ENCODE measurements at regions not wholly inside any gene's neighbourhood (a gene's known extent, or its start where the extent isn't known, plus 50 kb on each side); places are given as distances from the start of the nearest gene placed in this dataset.

GRCh38 chr14:101034986-101035385, 131.5 kb upstream of the RTL1 start:
- no peak overlapping the region for H3K4me2 ChIP-seq (ENCODE audit: insufficient read depth, low read length)
- H3K79me2 ChIP-seq (ENCODE audit: insufficient read depth, low read length) = peaks cover 33% of the 10 kb centered on the region
- peaks cover 71% of the 10 kb centered on the region for H3K36me3 ChIP-seq (ENCODE audit: insufficient read depth, low read length)
- no peaks in the 10 kb centered on the region for H3K9me3 ChIP-seq (ENCODE audit: low read depth, low read length)
- TF ChIP-seq CTCF (IDR thresholded peaks at IDR 0.05; ENCODE audit: extremely low read depth, low read depth, low read length) = no peak
- H4K20me1 ChIP-seq (ENCODE audit: insufficient read depth, low read length) = peaks cover 20% of the 10 kb centered on the region
- no peak overlapping the region for H3K4me3 ChIP-seq (ENCODE audit: insufficient read depth, low read length)
- H2AFZ ChIP-seq (ENCODE audit: low read length) = no peak overlapping the region
- DNase-seq (ENCODE audit: insufficient read length, low spot score, missing footprints) = no peak
- H3K27me3 ChIP-seq (ENCODE audit: insufficient read depth, low read length) = no peaks in the 10 kb centered on the region
- H3K4me1 ChIP-seq (ENCODE audit: insufficient read depth, low read length) = no peaks in the 10 kb centered on the region
- H3K27ac ChIP-seq (ENCODE audit: low read depth, low read length) = no peak overlapping the region

- Histone ChIP-seq H3K4me1 (ENCODE audit: insufficient read depth, low read length) (no peaks in the 10 kb centered on the region), H4K20me1 (ENCODE audit: insufficient read depth, low read length) (peaks cover 15% of the 10 kb centered on the region), H3K4me3 (ENCODE audit: insufficient read depth, low read length) (no peak overlapping the region), H3K4me2 (ENCODE audit: insufficient read depth, low read length) (no peak overlapping the region), H2AFZ (ENCODE audit: low read length) (no peak overlapping the region), H3K27ac (ENCODE audit: low read depth, low read length) (no peak overlapping the region), H3K27me3 (ENCODE audit: insufficient read depth, low read length) (no peaks in the 10 kb centered on the region), H3K79me2 (ENCODE audit: insufficient read depth, low read length) (peaks cover 28% of the 10 kb centered on the region), H3K9me3 (ENCODE audit: low read depth, low read length) (no peaks in the 10 kb centered on the region), H3K36me3 (ENCODE audit: insufficient read depth, low read length) (peaks cover 70% of the 10 kb centered on the region)
- no peak for TF ChIP-seq CTCF (IDR thresholded peaks at IDR 0.05; ENCODE audit: extremely low read depth, low read depth, low read length)
- DNase-seq (ENCODE audit: insufficient read length, low spot score, missing footprints) = no peak
These were observed 132.1 kb upstream of the RTL1 start for GRCh38 chr14:101035466-101036225.

GRCh38 chr14:101037021-101037817, 133.7 kb upstream of the RTL1 start:
- Histone ChIP-seq H3K79me2 (ENCODE audit: insufficient read depth, low read length) (peaks cover 29% of the 10 kb centered on the region), H3K27ac (ENCODE audit: low read depth, low read length) (no peak overlapping the region), H3K4me2 (ENCODE audit: insufficient read depth, low read length) (no peak overlapping the region), H3K4me1 (ENCODE audit: insufficient read depth, low read length) (no peaks in the 10 kb centered on the region), H2AFZ (ENCODE audit: low read length) (no peak overlapping the region), H3K27me3 (ENCODE audit: insufficient read depth, low read length) (no peaks in the 10 kb centered on the region), H3K4me3 (ENCODE audit: insufficient read depth, low read length) (no peak overlapping the region), H4K20me1 (ENCODE audit: insufficient read depth, low read length) (peaks cover 13% of the 10 kb centered on the region), H3K36me3 (ENCODE audit: insufficient read depth, low read length) (peaks cover 72% of the 10 kb centered on the region), H3K9me3 (ENCODE audit: low read depth, low read length) (no peaks in the 10 kb centered on the region)
- TF ChIP-seq CTCF (IDR thresholded peaks at IDR 0.05; ENCODE audit: extremely low read depth, low read depth, low read length) = no peak
- no peak for DNase-seq (ENCODE audit: insufficient read length, low spot score, missing footprints)
